ENCODE measurements at regions not wholly inside any gene's neighbourhood (a gene's known extent, or its start where the extent isn't known, plus 50 kb on each side); places are given as distances from the start of the nearest gene placed in this dataset.

GRCh38 chr18:2442726-2443275 is 128.5 kb downstream of the METTL4 start:
- FAIRE-seq: no peak
- DNase-seq (ENCODE audit: insufficient read length, low spot score): no peak

GRCh38 chr18:2444201-2444875 is 127.0 kb downstream of the METTL4 start:
- no peak for TF ChIP-seq POU2F2 (IDR thresholded peaks at IDR 0.05; ENCODE audit: low read depth, low read length)
- TF ChIP-seq POLR2AphosphoS5 (IDR thresholded peaks at IDR 0.05; ENCODE audit: low read depth, low read length): no peak
- no peak for TF ChIP-seq TAF1 (IDR thresholded peaks at IDR 0.05; ENCODE audit: low read depth, low read length)
- no peak for TF ChIP-seq PAX5 (IDR thresholded peaks at IDR 0.05; ENCODE audit: insufficient read depth, low read length, severe bottlenecking)
- no peak for TF ChIP-seq POLR2A (IDR thresholded peaks at IDR 0.05; ENCODE audit: low read depth, low read length)
- FAIRE-seq: no peak
- DNase-seq (ENCODE audit: insufficient read length, low spot score): no peak

More at GRCh38 chr18:2442726-2443275, 128.5 kb downstream of the METTL4 start:
- TF ChIP-seq POLR2A (IDR thresholded peaks at IDR 0.05; ENCODE audit: low read depth, low read length) (no peak), POU2F2 (IDR thresholded peaks at IDR 0.05; ENCODE audit: low read depth, low read length) (no peak), SPI1 (IDR thresholded peaks at IDR 0.05; ENCODE audit: low read depth, low read length) (no peak), POLR2AphosphoS5 (IDR thresholded peaks at IDR 0.05; ENCODE audit: low read depth, low read length) (no peak), TAF1 (IDR thresholded peaks at IDR 0.05; ENCODE audit: low read depth, low read length) (no peak), PAX5 (IDR thresholded peaks at IDR 0.05; ENCODE audit: insufficient read depth, low read length, severe bottlenecking) (no peak)

- TF ChIP-seq POLR2A (IDR thresholded peaks at IDR 0.05; ENCODE audit: low read depth, low read length) (no peak), PAX5 (IDR thresholded peaks at IDR 0.05; ENCODE audit: insufficient read depth, low read length, severe bottlenecking) (no peak), TAF1 (IDR thresholded peaks at IDR 0.05; ENCODE audit: low read depth, low read length) (no peak), POLR2AphosphoS5 (IDR thresholded peaks at IDR 0.05; ENCODE audit: low read depth, low read length) (no peak), POU2F2 (IDR thresholded peaks at IDR 0.05; ENCODE audit: low read depth, low read length) (no peak), SPI1 (IDR thresholded peaks at IDR 0.05; ENCODE audit: low read depth, low read length) (no peak)
- FAIRE-seq: no peak
- DNase-seq (ENCODE audit: insufficient read length, low spot score): no peak
Observed at GRCh38 chr18:2448565-2449151, 122.6 kb downstream of the METTL4 start.

- TF ChIP-seq POLR2A (IDR thresholded peaks at IDR 0.05; ENCODE audit: low read depth, low read length) (no peak), POLR2AphosphoS5 (IDR thresholded peaks at IDR 0.05; ENCODE audit: low read depth, low read length) (no peak), SPI1 (IDR thresholded peaks at IDR 0.05; ENCODE audit: low read depth, low read length) (no peak), TAF1 (IDR thresholded peaks at IDR 0.05; ENCODE audit: low read depth, low read length) (no peak), POU2F2 (IDR thresholded peaks at IDR 0.05; ENCODE audit: low read depth, low read length) (no peak)
- no peak for FAIRE-seq
- DNase-seq (ENCODE audit: insufficient read length, low spot score): no peak
Observed at GRCh38 chr18:2451556-2451955, 119.7 kb downstream of the METTL4 start.

GRCh38 chr18:2459886-2460285 is 111.4 kb downstream of the METTL4 start:
- no peak for DNase-seq (ENCODE audit: insufficient read length, low spot score)
- no peak for FAIRE-seq
- TF ChIP-seq POU2F2 (IDR thresholded peaks at IDR 0.05; ENCODE audit: low read depth, low read length) (no peak), POLR2A (IDR thresholded peaks at IDR 0.05; ENCODE audit: low read depth, low read length) (no peak)

GRCh38 chr18:2466978-2467377 is 104.3 kb downstream of the METTL4 start:
- FAIRE-seq (no peak), DNase-seq (ENCODE audit: insufficient read length, low spot score) (no peak)

GRCh38 chr18:2468051-2468450 is 103.3 kb downstream of the METTL4 start:
- DNase-seq (ENCODE audit: insufficient read length, low spot score) (no peak), FAIRE-seq (no peak)
- no peak for TF ChIP-seq PAX5 (IDR thresholded peaks at IDR 0.05; ENCODE audit: insufficient read depth, low read length, severe bottlenecking)
- no peak for TF ChIP-seq SPI1 (IDR thresholded peaks at IDR 0.05; ENCODE audit: low read depth, low read length)
- no peak for TF ChIP-seq POU2F2 (IDR thresholded peaks at IDR 0.05; ENCODE audit: low read depth, low read length)
- no peak for TF ChIP-seq POLR2A (IDR thresholded peaks at IDR 0.05; ENCODE audit: low read depth, low read length)
- no peak for TF ChIP-seq POLR2AphosphoS5 (IDR thresholded peaks at IDR 0.05; ENCODE audit: low read depth, low read length)
- TF ChIP-seq TAF1 (IDR thresholded peaks at IDR 0.05; ENCODE audit: low read depth, low read length): no peak

More at GRCh38 chr18:2466978-2467377, 104.3 kb downstream of the METTL4 start:
- TF ChIP-seq POLR2AphosphoS5 (IDR thresholded peaks at IDR 0.05; ENCODE audit: low read depth, low read length): no peak
- no peak for TF ChIP-seq SPI1 (IDR thresholded peaks at IDR 0.05; ENCODE audit: low read depth, low read length)
- no peak for TF ChIP-seq PAX5 (IDR thresholded peaks at IDR 0.05; ENCODE audit: insufficient read depth, low read length, severe bottlenecking)
- no peak for TF ChIP-seq TAF1 (IDR thresholded peaks at IDR 0.05; ENCODE audit: low read depth, low read length)
- TF ChIP-seq POU2F2 (IDR thresholded peaks at IDR 0.05; ENCODE audit: low read depth, low read length): no peak
- TF ChIP-seq POLR2A (IDR thresholded peaks at IDR 0.05; ENCODE audit: low read depth, low read length): no peak

- TF ChIP-seq POLR2AphosphoS5 (IDR thresholded peaks at IDR 0.05; ENCODE audit: low read depth, low read length) (no peak), SPI1 (IDR thresholded peaks at IDR 0.05; ENCODE audit: low read depth, low read length) (no peak), POU2F2 (IDR thresholded peaks at IDR 0.05; ENCODE audit: low read depth, low read length) (no peak), PAX5 (IDR thresholded peaks at IDR 0.05; ENCODE audit: insufficient read depth, low read length, severe bottlenecking) (no peak), POLR2A (IDR thresholded peaks at IDR 0.05; ENCODE audit: low read depth, low read length) (no peak), TAF1 (IDR thresholded peaks at IDR 0.05; ENCODE audit: low read depth, low read length) (no peak)
- FAIRE-seq (no peak), DNase-seq (ENCODE audit: insufficient read length, low spot score) (no peak)
Observed at GRCh38 chr18:2471523-2471922, 99.8 kb downstream of the METTL4 start.

- TF ChIP-seq PAX5 (IDR thresholded peaks at IDR 0.05; ENCODE audit: insufficient read depth, low read length, severe bottlenecking): no peak
- no peak for TF ChIP-seq POLR2A (IDR thresholded peaks at IDR 0.05; ENCODE audit: low read depth, low read length)
- TF ChIP-seq POU2F2 (IDR thresholded peaks at IDR 0.05; ENCODE audit: low read depth, low read length): no peak
- no peak for TF ChIP-seq TAF1 (IDR thresholded peaks at IDR 0.05; ENCODE audit: low read depth, low read length)
- TF ChIP-seq POLR2AphosphoS5 (IDR thresholded peaks at IDR 0.05; ENCODE audit: low read depth, low read length): no peak
- no peak for TF ChIP-seq SPI1 (IDR thresholded peaks at IDR 0.05; ENCODE audit: low read depth, low read length)
- no peak for DNase-seq (ENCODE audit: insufficient read length, low spot score)
- no peak for FAIRE-seq
Observed at GRCh38 chr18:2478662-2479061, 92.6 kb downstream of the METTL4 start.

Measured in GM12891 (cell line).